ENCODE measurements at regions not wholly inside any gene's neighbourhood (a gene's known extent, or its start where the extent isn't known, plus 50 kb on each side); places are given as distances from the start of the nearest gene placed in this dataset.

DNA sequence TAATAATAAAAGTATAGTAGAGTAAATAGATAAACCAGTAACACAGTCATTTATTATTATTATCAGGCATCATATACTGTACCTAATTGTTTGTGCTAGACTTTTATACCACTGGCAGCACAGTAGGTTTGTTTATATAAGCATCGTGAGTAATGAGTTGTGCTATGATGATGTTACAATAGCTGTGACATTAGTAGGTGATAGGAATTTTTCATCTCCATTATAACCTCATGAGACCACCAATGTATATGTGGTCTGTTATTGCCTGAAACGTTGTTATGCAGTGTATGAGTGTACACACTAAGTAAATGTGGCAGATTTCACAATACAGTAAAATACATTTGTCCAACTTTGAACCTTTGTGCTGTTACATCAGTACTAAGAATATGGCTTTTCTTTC is 72.7 kb upstream of the SPATA31D4 start:
- TF ChIP-seq ZFX (IDR thresholded peaks at IDR 0.05; ENCODE audit: borderline replicate concordance), result no peak
- TF ChIP-seq, protein P1, sequence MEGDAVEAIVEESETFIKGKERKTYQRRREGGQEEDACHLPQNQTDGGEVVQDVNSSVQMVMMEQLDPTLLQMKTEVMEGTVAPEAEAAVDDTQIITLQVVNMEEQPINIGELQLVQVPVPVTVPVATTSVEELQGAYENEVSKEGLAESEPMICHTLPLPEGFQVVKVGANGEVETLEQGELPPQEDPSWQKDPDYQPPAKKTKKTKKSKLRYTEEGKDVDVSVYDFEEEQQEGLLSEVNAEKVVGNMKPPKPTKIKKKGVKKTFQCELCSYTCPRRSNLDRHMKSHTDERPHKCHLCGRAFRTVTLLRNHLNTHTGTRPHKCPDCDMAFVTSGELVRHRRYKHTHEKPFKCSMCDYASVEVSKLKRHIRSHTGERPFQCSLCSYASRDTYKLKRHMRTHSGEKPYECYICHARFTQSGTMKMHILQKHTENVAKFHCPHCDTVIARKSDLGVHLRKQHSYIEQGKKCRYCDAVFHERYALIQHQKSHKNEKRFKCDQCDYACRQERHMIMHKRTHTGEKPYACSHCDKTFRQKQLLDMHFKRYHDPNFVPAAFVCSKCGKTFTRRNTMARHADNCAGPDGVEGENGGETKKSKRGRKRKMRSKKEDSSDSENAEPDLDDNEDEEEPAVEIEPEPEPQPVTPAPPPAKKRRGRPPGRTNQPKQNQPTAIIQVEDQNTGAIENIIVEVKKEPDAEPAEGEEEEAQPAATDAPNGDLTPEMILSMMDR (IDR thresholded peaks at IDR 0.05), result no peak
- H3K27ac ChIP-seq, result no peak overlapping the region

- TF ChIP-seq, protein P1 (IDR thresholded peaks at IDR 0.05), result no peak
- TF ChIP-seq ZFX (IDR thresholded peaks at IDR 0.05; ENCODE audit: borderline replicate concordance), result no peak
- H3K27ac ChIP-seq, result no peak overlapping the region
Observed at GRCh38 chr9:81858657-81859430, 69.4 kb upstream of the SPATA31D4 start.

DNA sequence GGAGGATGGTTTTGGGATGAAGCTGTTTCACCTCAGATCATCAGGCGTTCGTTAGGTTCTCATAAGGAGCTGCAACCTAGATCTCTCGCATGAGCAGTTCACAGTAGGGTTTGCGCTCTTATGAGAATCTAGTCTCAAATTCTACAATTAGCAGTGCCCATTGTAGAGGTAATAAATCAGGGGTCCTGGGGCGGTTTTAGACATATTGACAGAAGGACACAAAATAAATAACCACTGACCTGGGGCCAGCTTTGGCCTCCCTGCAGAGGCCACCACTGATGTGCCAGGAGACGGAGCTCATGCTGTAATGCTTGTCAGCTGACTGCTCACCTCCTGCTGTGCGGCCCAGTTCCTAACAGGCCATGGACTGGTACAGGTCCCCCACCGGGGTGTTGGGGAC is 67.6 kb upstream of the SPATA31D4 start:
- H3K27ac ChIP-seq, result no peak overlapping the region
- TF ChIP-seq, protein P1 (IDR thresholded peaks at IDR 0.05), result no peak
- no peak for TF ChIP-seq ZFX (IDR thresholded peaks at IDR 0.05; ENCODE audit: borderline replicate concordance)

DNA sequence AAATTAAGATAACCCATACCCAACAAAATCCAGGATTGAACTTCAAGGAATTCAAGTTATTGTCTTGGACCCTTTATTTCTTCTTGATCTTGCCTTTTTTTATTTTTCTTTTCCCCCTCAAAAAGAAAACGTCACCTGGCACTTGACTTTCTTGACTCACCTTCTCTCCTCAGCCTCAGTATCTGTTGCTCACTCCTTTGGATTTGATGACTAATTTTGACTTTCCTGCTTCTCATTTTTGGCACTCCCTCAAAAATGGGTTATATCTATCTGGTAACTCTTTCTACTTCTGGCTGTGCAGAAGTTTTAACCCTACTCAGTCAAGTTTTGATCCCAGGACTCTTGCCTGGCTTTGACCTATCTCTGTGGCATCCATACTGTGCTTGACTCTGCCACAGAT is 66.6 kb upstream of the SPATA31D4 start:
- TF ChIP-seq, protein P1 (IDR thresholded peaks at IDR 0.05), result no peak
- TF ChIP-seq ZFX (IDR thresholded peaks at IDR 0.05; ENCODE audit: borderline replicate concordance), result no peak
- H3K27ac ChIP-seq, result no peak overlapping the region

DNA sequence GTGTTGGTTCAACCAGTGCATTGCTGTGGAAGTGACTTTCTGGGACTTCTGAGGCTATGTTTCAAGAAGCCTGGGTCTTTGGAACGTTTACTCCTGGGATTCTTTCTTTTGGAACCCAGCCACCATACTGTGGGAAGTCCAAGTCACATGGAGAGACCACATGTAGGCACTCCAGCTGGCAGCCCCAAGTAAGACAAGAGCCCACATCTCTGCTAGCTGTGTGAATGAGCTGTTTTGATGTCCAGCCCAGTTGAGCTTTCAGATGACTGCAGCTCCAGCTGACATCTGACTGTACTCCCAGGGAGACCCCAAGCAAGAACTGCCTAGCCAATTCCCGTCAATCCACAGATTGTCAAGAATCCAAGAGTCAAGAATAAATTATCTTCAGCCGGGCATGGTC is 60.1 kb upstream of the SPATA31D4 start:
- TF ChIP-seq, protein P1 (IDR thresholded peaks at IDR 0.05), result no peak
- TF ChIP-seq ZFX (IDR thresholded peaks at IDR 0.05; ENCODE audit: borderline replicate concordance), result no peak
- H3K27ac ChIP-seq, result no peak overlapping the region

GRCh38 chr9:81871695-81872094 is 56.5 kb upstream of the SPATA31D4 start:
- TF ChIP-seq ZFX (IDR thresholded peaks at IDR 0.05; ENCODE audit: borderline replicate concordance), result no peak
- TF ChIP-seq, protein P1 (IDR thresholded peaks at IDR 0.05), result no peak
- H3K27ac ChIP-seq, result no peak overlapping the region

DNA sequence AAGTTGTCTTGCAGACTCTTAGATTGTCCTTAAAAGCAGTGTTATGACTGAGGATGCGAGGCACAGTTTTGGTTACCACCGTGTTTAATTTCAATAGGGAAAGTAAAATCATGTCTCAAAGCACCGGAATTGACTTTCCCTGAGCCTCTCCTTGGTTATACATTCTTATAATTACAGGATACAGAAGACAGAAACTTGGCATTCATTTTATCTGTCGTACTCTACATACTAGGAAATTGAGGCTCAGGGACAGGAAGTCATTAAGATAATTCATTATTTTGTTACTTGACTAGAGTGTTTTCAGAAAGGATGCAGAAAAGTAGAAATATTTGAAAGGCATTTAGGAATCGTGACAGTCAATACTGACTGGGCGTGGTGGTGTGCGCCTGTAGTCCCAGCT is 54.0 kb upstream of the SPATA31D4 start:
- TF ChIP-seq, protein P1 (IDR thresholded peaks at IDR 0.05), result no peak
- TF ChIP-seq ZFX (IDR thresholded peaks at IDR 0.05; ENCODE audit: borderline replicate concordance), result no peak
- no peak overlapping the region for H3K27ac ChIP-seq

Data from 22Rv1 (cell line).